ENCODE measurements at regions not wholly inside any gene's neighbourhood (a gene's known extent, or its start where the extent isn't known, plus 50 kb on each side); places are given as distances from the start of the nearest gene placed in this dataset.

DNA sequence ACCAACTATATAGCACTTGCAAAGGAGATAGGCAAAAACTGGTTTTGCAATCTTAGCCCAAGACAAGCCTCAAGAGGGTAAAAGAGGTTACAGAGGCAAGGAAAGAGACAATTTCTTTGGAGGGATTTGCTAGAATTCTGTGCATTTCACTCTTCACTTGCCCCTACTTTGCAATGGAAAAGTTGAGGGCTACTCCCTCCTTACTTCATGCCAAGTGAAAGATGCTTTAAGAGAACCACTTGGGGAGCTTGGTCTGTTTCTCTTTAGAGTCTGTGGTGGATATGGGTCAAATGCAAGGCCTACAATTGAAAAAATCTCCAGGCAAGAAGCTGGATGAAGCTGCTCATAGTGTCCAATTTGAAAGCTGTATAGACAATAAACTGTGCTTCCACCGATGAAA is 167.7 kb upstream of the DIO2 start:
- no peak for FAIRE-seq
- DNase-seq (ENCODE audit: low spot score) = no peak

DNA sequence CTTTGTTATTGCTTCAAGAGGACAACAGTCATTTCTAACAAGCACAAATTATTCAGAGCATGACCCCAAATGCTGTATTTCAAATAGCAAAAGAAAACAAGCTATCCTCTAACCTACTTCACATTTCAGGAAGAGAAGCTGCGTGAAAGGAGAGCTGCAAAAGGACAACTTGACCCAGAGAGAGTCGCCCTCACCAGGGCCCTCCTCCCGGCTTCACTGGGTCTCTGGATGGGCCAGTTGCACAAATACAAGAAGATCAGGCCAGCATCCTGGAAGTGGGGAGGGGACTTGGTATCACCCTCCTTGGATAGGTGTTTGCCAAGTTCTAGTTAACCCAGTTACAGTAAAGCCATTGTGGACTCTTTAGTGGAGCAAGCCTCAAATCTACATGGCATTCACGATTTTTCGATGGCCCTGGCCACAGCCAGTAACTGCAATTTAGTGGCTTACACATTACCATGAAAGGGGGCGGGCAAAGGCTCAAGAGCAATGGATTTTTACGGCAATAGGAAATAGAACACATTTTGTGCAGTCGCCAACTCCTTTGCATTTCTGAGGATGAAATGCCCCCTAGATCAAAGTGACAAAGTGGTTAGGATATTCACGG is 166.9 kb upstream of the DIO2 start:
- DNase-seq (ENCODE audit: low spot score) (no peak), FAIRE-seq (no peak)

DNA sequence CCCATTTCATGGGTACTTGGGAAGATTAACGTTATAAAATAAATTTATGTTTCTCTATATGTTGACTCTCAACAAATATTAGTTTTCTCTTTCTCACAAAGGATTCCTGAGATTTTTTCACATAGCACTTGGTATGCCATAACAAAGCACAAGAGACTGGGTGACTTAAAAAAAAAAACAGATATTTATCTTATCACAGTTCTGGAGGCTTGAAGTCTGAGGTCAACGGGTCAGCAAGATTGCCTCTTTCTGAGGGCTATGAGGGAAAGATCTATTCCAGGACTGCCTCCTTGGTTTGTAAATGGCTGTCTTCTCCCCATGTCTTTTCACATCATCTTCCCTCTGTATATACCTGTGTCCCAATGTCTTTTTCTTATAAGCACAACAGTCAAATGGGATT is 153.5 kb upstream of the DIO2 start:
- no peak for DNase-seq (ENCODE audit: low spot score)
- no peak for FAIRE-seq

DNA sequence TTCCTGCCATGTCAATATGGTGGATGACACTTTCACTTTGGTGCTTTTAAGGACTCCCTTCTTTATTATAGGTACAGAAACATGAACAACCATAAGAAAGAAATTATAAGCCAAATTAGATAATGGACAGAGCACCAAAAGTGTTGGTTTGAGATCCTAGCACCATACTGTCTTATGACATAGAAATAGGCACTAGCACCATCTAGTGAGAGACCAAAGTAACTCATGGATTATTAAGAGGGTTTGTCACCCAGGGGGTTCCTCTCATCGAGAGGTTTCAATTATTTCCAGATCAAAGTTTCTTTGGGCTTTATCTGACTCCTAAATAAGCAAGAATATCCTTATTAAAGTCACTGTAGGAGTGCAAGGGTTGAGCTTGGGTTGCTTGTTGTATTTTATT is 153.0 kb upstream of the DIO2 start:
- no peak for FAIRE-seq
- peak; percentile 16 for DNase-seq (ENCODE audit: low spot score)

DNA sequence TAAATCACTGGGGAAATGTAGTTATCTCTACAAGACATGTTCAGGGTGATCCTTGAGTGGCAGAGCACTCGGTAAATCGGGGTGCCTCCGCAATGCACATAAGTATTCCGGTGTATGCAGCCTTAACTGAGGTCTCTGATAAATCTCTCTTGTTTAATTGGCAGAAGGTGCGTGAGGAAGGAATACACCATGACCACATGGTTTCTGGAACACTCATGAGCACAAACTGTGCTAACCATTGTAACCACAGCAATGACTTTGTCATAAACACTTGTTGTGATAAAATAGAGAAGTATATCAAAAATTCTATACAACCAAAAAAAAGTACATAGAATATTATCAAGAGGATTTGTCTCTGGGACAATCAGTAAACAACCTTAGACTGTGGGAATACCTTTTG is 146.8 kb upstream of the DIO2 start:
- no peak for FAIRE-seq
- DNase-seq (ENCODE audit: low spot score) = no peak

DNA sequence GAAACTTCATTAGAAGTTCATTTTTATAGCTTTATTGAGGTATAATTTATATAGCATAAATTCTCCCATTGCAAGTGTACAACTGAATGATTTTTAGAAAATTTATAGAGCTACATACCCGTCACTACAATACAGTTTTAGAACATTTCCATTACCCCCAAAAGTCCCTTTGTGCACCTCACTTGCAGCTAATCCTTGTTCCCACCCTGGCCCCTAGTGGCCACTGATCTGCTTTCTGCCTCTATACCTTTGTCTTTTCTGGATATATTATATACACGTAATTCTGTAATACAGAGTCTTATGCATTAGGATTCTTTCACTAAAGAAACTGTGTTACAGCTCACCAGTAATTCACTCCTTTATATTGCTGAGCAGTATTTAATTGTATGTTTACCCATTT is 145.1 kb upstream of the DIO2 start:
- DNase-seq (ENCODE audit: low spot score) (no peak), FAIRE-seq (no peak)

DNA sequence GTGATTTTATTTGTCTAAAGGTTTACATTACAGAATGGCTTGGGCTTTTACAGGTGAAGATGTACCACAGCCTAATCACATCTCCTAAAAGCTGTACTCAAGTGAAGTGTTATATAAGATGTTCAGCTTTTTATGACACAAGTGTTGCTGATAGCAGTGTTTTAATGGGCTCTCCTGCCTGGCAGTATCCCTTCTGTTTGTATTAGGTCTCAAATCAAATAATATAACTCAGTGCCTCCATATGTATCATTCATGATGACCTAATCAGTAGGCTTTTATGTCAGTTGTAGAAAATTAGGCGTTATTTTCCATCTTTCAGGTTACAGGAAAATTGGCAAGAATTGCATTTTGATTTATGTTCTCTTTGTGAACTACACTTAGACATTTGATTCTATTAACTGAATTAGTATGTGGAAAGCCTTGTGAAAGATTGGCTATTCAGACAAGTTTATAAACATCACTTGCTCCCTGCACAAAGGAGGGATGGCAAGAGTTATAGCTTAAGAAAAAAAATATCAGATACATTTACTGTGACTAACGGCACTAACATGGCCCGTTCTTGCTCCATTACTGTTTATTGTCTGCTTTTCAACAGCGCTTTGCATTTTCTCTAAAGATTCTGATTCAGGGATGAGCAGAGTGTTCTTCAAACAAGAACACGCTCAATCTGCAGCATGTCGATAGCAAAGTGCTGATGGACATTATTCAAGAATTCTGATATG is 143.7 kb upstream of the DIO2 start:
- no peak for FAIRE-seq

DNA sequence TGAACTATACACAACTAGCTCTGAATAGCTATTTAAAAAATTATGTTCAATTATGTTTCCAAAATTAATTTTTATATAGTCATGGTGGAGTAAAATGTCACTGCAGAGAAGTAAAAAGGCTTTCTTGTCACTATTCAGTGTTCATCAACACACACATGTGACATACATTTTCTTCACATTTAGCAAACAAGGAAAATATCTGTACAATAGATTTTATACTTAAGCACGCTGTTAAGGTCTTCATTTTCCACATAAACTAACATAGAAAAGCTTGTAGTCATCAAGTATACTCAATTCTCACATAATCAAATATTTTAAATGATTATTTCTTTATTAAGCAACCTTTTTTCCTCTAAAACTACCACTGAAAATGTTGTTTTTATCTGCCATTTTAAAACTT is 141.2 kb upstream of the DIO2 start:
- DNase-seq (ENCODE audit: low spot score) (no peak), FAIRE-seq (no peak)

More for the DNA sequence above, 143.7 kb upstream of the DIO2 start:
- DNase-seq (ENCODE audit: low spot score) = no peak

DNA sequence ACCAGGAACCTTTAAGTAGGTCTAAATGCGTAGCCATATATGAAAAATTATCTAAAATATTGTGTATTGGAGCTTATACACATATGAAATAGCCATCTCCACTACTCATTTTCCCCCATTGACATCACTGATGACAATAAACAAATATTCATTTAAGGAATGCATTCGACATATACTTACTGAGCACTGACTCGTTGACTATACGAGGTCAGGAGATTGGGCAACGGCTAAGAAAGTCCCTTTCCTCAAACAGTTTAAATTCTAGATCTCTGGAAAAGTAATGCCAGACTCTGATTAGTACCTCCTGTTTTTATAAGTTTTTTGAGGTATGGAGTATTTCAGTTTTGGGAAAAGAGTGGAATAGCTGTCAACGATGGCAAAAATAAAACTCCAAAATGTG is 139.4 kb upstream of the DIO2 start:
- DNase-seq (ENCODE audit: low spot score) = no peak
- no peak for FAIRE-seq

DNA sequence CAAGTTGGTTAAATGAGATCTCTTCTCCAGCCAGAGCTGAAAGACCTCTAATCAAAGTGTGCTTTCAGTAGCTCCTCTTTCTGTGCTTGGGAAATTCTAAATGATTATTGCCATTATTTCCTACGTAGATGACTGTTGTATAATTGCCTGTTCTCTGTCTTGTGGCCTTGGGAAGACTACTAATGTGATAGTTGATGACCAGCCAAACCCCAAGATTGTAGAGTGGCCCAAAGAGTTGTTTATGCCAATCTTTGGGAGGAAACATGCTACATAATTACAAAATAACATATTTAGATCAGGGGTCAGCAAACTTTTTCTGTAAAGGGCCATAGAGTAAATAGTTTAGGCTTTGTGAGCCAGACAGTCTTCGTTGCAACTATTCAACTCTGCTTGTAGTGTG is 135.1 kb upstream of the DIO2 start:
- FAIRE-seq = no peak
- DNase-seq (ENCODE audit: low spot score) = no peak

DNA sequence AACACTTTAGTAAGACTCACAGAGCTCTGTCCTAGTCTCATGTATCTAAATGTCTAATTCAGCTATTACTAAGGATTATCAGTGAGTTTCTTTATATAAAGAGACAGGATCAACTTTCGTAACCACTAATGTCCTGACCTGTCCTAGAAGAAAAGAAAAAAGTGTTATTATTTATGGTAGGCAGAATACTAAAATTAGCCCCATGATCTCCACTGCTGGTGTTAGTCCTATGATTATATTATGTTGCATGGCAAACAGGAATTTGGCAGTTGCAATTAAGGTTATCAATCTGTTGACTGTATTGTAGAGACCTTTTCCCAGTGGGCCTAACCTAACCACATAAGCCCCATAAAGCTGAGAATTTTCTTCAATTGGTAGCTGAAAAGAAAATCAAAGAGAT is 132.9 kb upstream of the DIO2 start:
- FAIRE-seq = no peak
- no peak for DNase-seq (ENCODE audit: low spot score)

DNA sequence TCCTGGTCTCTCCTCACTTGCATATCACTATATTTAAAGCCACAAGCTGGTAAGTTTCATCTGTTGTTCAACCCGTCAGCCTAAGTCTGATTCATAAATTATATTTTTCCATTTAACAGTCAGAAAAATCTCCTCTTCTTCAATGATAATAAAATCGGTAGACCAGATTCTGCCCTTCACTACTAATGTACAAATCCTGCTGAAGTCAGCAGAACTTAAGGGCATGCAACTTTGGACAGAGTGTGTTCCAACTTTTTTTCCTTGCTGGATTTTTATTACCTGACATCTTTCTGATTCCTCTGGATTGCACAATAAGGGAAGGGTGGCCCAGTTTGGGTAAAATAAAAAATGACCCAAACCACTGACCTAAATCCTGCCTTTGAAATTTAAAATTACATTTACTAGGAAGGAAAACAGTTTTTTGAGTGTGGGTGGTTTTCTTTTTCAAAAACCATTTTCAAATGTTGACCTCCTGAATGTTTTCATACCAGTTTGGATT is 125.4 kb upstream of the DIO2 start:
- FAIRE-seq (no peak), DNase-seq (ENCODE audit: low spot score) (no peak)

DNA sequence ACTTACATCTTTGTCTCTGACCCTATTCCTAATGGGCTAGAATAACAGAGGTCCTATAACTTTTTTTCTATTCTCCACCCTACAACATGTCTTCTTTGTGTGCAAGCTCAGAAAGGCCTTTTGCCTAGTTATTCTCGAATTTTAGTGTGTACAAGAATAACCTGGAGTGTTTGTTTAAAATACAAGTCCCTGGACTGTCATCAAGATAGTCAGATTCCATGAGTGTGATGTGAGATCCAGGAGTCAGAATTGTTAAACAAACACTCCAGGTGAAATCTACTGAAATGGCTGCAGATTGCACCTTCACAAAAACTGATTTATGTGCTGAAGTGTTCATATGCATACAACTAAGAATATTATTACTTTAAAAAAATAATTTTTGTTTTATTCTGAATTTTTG is 114.4 kb upstream of the DIO2 start:
- DNase-seq (ENCODE audit: low spot score) = no peak
- FAIRE-seq = no peak

DNA sequence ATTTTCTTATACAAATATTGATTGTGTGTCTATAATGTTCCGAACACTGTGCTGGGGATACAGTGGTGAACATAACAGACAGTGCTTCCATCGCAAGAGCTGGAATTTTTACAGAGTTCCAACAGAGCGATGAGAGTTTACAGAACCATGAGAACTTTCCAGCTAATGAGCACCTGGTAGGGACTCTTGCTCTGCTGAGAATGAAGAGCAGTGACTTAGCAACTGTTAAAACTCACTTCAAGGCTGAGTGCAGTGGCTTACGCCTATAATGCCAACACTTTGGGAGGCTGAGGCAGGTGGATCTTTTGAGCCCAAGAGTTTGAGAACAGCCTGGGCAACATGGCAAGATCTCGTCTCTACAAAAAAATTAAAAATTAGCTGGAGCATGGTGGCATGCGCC is 113.8 kb upstream of the DIO2 start:
- no peak for DNase-seq (ENCODE audit: low spot score)
- no peak for FAIRE-seq

DNA sequence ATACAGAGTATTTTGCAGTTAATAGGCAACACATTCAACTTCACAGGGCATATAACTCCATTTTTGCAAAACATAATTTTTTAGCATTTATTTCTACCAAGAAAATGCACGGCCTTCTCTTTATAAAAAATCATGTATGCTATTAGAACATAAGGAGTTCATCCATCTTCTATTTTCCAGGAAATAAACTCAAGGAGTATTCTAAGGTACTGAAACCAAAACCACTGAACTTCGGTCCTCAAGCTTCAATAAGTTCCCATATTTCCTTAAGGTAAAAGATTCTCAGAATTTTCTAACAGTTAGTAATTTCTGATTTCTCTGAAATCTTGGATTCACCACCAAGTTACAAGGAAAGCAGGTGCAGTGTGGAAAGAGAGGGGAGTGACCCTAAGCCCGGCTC is 113.3 kb upstream of the DIO2 start:
- FAIRE-seq (no peak), DNase-seq (ENCODE audit: low spot score) (no peak)

DNA sequence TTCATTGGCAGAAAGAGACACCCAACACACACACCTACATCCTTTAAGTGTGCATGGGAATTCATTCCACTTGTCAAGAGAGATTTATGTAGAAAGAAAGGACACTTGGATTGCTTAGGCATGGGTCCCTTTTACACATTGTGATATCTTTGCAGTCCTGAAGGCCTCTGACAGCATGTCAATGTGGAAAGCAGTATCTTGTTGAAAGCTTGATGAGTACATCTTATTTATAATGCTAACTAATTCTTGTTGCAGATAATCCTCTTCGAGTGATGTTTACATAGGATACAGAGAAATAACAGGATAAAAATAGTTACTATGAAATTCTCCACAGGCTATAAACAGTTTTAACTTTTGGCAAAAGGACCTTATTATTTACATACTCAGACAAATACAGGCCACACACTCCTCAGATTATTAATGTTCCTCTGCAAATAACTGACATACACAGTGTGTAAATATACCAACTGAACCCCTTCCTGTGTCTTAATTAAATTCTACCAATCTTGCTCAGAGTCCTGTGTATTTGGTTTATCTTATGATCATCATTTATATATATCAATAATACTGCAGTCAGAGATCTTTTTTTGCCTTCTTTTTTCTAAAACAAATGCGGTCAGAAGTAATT is 111.8 kb upstream of the DIO2 start:
- DNase-seq (ENCODE audit: low spot score) (no peak), FAIRE-seq (no peak)

DNA sequence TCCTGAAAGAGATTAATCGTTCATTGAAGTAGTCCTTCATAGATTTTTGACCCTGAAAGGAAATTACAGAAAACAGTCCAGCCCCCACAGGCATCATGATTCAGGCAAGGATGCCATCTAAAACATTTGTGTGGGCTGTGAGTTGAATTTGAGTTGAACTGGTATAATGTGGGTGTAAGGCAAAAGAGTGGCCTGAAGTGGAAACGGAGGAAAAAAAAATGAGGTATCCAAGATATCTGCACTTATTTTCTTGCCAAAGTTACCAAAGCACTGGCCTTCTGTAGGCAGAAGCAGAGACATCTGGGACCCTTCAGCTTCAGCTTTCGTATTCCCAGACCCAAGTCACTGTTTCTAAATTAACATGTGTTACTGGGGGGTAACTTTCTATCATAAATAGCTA is 105.1 kb upstream of the DIO2 start:
- DNase-seq (ENCODE audit: low spot score) (no peak), FAIRE-seq (no peak)

DNA sequence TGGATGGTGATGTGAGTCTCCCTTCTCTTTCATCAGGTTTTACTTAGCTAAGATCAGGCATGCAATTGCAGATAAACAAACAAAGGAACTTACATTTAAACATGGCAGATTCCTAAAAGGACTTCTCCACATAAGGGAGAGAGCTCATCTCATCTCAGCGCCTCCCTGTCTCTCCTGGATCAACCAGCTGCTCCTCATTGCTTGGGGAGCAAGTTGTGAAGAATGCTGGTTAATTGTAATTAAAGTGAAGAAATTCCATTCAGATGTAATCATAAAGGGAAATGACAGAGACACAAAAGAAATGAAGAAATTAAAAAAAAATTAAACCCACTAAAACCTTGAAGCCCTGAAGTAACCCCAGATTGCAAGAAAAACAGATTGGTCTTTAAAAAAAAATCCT is 104.4 kb upstream of the DIO2 start:
- FAIRE-seq (no peak), DNase-seq (ENCODE audit: low spot score) (no peak)

DNA sequence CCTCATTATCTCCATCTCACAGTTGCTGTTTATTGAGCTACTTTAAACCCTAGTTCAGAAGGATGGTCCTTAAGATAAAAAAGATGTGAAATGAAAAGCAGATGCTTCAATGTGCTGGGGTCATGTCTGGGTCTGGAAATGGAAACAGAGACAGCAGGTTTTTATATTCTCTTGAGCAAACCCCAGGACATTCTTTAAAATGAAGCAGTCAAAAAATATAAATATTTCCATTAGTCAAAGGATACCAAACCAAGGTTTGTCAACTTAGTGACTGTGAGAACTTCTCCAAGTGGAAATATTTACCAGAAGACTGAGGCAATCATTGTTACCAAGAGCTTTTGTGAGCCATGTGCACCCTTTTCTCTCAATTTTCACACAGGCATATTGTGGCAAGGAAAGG is 102.5 kb upstream of the DIO2 start:
- no peak for FAIRE-seq

DNA sequence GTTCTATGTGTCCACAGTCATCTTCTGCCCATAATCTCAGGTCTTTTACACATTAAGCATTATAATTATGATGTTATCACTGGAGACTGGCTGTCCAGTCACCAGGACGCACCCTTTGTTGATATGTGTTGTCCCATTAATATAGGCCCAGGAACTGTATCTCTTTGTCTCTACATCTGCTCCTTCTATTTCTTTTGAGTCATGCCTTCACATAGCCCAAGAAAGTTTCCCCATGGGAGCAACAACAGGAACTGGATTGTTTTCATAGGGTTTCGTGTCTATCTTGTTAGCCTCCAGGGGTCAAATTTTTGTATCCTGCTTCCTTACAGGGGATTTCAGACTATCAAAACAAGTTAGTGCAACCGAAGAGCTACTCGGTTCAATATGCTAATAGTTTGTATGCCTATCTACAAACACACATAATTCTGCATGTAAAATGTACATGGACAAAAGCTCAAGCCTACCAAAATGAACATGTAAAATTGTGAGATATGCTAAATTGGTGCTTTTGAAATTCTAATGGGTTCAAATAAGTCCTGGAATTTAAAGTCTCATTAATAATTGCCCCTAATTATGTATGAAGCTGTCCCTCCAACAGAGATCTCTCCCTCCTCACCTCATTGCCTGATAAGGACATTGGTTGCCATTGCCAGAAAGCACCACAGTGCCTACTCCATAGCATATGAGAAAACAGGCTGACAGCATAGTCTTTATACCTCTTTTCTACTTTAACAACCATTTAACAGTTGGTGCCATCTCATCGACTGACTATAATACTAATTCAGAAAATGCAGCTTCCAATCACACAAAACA is 99.8 kb upstream of the DIO2 start:
- FAIRE-seq = no peak
- no peak for DNase-seq (ENCODE audit: low spot score)

More for the DNA sequence above, 102.5 kb upstream of the DIO2 start:
- no peak for DNase-seq (ENCODE audit: low spot score)

DNA sequence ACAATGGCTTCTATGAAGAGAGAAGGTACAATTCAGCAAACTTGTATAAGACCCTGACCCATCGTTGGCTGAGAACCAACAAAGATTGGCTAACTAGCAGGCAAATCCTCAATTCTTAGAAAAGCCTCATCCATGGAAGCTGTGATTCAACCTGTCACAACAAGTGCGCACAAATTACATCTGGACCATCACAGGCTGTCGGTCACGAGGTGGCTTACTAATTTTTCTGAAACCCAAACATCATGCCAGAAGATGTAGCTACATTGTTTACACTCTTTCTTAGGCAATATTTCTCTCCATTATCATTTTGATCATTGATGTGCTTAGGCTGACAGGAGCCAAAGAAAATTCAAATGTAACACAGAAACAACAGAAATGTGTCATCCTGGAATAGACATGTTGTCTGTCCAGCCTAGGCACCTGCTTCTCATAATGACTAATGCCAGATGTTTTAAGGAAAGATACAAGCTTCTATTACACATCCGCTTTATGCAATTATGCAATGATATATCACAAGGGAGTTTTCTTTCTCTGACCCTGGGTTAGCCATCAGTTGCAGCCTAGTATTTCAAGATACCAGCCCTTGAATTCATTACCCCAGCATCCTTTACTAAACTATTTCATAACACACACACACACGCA is 92.9 kb upstream of the DIO2 start:
- no peak for DNase-seq (ENCODE audit: low spot score)
- no peak for FAIRE-seq

DNA sequence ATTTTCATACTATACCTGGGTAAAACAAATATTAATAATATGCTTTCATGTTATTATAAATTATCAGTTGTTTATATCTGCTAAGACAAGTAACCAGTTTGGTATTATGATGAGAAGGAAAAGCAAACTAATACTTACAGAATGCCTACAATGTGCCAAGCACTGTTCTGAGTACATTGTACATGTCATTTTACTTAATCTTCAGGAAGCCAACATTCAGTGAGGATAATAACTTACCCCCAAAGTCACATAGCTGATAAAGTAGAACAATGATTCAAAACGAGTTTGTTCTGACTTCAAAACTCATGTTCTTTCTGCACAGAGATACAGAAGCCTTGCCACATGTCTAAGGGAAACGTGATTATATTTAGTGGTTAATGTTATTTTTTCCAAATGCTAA is 89.0 kb upstream of the DIO2 start:
- DNase-seq (ENCODE audit: low spot score) (no peak), FAIRE-seq (no peak)

Measured in urothelium cell line (cell line).